GM13977 (cell line): ENCODE measurements at regions not wholly inside any gene's neighbourhood (a gene's known extent, or its start where the extent isn't known, plus 50 kb on each side); places are given as distances from the start of the nearest gene placed in this dataset.

ENCODE experiments used
- DNase-seq: peaks from one replicate; pipeline ENCODE4 v3.0.0; 2012; ENCODE audit warnings: low spot score
- CTCF ChIP-seq: IDR thresholded peaks from 2 replicates; pipeline ENCODE4 v1.5.1; 2012; ENCODE audit warnings: mild to moderate bottlenecking, control low read depth; ENCODE audit not compliant: insufficient read depth; ENCODE audit errors: extremely low read depth, missing control alignments
- in situ Hi-C: fragments of 300-500 bp; cut with MboI; formaldehyde crosslinking; loops from one replicate; pipeline ENCODE4 v1.12.0; 2022; ENCODE audit warnings: low sequenced_read_pairs, low pct_unique_long_range_greater_than_20kb, mixed read lengths, inconsistent platforms; ENCODE audit not compliant: unreplicated experiment

- no peak for DNase-seq
- in situ Hi-C loops: no loop called here
- no peak for TF ChIP-seq CTCF
Measured at GRCh38 chr1:229001467-229002011, 266.3 kb downstream of the RHOU start.

- in situ Hi-C loops: no loop called here
- TF ChIP-seq CTCF: no peak
Measured at GRCh38 chr1:229002037-229002436, 266.8 kb downstream of the RHOU start.

GRCh38 chr1:229002451-229002960, 267.2 kb downstream of the RHOU start:
- no peak for TF ChIP-seq CTCF
- DNase-seq: no peak
- in situ Hi-C loops: no loop called here

More at GRCh38 chr1:229002037-229002436, 266.8 kb downstream of the RHOU start:
- DNase-seq: no peak

GRCh38 chr1:229003233-229004031, 267.5 kb upstream of the RAB4A start:
- in situ Hi-C loops: no loop called here
- no peak for DNase-seq
- no peak for TF ChIP-seq CTCF

- no peak for TF ChIP-seq CTCF
- in situ Hi-C loops: no loop called here
- no peak for DNase-seq
Measured at GRCh38 chr1:229004066-229004833, 266.7 kb upstream of the RAB4A start.

- in situ Hi-C loops: no loop called here
- no peak for TF ChIP-seq CTCF
- no peak for DNase-seq
Measured at GRCh38 chr1:229005097-229005496, 265.8 kb upstream of the RAB4A start.
